ENCODE measurements at regions not wholly inside any gene's neighbourhood (a gene's known extent, or its start where the extent isn't known, plus 50 kb on each side); places are given as distances from the start of the nearest gene placed in this dataset.

DNA sequence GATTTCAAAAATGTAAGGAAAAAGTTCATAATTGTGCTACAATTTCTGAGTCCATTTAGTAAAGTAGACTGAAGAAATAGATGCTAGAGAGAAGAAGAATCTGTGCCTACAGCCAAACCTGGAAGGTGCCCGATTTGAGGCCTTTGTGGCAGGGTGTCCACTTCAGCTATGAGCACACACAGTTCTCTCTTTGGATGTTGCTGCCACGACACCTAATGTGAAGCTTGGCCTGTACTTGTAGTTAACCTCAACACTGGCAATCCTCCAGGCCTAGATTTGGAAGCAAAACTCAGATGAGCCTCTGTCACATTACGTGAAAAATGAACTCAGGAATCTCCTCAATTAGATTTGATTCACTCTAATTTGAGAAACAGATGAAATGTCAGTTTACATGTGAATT, 90.1 kb upstream of the LRP1B start:
- DNase-seq, result no peak

DNA sequence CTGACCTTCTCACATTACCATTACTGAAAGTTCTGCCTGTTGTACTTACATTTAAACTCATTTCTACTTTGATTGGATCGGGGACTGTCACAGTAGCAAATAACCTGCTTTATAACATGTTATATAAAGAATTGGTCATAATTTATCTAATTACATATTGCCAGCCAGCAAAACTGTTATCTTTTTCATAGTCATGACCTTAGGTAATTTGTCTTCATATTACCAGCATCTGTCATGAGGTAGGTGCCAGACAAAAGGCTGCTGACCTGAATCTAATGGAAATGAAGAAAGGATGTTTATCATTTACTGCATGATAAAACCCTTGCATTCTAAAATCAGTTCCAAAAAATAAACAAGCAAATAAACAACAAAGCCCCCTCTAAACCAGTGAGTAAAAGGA, 89.4 kb upstream of the LRP1B start:
- DNase-seq, result no peak

DNA sequence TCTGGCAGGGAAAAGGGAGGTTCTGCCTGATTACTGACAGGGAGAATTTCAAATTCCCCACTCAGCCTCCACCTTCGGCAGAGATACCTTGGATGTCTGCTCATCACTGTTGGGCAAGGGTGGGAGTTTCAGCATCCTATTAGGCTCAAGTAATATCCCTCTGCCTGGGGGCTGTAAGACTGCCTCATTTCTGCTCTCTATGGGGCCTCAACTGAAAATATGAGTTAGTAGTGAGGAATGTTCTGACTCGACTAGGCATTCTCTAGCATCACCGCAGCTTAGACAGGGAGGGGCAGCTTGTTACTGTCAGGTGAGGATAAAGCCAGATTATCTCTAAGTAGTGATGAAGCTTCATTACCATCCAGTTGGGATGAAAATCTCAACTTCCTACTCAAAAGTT, 87.7 kb upstream of the LRP1B start:
- no peak for DNase-seq

DNA sequence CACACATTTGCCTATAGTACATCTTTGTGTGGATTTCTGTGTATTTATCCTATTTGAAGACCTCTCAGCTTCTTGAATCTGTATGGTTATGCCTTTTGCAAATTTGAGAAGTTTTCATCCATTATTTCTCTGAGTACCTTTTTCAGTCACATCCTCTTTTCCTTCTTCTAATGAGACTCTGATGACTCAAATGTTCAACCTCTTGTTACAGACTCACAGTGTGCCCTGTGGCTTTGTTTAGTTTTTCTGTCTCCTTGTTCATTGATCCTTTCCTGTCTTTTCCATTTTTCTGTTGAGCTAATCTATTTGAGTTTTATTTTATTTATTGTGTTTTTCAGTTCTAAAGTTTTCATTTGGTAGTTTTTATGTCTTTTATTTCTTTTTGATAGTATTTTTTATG, 87.0 kb upstream of the LRP1B start:
- no peak for DNase-seq

DNA sequence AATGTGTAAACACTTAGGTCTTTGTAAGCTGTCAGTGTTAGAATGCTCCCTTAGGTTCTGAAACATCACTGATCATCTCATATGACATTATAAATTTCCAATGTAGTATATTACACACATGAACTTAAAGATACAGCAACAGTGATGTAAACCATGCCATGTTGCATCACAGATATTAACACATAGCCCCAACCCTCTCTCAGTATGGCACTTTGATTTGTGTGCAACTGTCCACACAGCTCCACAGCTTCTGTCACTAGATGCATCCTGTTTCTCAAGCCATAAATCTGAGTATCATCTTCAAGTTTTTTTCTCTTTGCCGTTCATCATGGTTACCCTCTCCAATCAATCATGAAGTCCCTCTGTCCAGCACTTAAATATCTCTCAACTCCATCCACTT, 69.2 kb upstream of the LRP1B start:
- DNase-seq, result no peak

DNA sequence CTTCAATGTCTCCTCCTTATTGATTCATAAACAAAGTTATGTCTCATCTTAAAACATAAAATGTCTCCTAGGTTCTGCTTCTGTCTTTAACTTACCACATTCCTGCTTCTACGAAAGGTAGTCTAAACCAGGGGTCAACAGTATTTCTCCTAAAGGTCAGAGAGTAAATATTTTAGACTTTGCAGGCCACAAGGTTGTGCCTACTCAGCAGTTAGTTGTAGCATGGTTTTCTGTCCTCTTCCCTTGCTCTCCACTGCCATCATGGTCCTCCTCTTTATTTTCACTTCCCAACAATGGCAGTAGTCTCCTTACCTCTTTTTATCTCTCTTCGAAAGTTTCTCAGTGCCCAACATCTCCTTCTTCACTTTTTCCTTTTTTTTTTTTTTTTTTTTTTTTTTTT, 68.3 kb upstream of the LRP1B start:
- no peak for DNase-seq

DNA sequence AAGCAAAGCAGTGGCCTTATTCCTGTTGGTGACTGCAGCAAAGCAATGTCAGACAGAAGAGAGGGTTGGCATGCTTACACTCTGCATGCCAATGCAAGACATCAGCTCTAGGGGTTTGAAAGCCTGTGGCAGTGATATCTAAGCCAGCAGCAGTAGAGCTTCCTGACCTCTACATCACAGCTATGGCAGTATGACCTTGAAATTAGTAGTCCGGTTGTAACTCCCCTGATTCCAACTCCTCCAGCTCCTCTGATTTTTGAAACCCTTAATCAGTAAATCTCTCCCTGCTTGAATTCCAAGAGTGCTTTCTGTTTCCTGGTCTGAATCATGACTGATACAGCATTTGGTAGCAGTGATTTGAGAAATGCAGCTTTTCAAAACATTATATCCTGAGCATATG, 60.0 kb upstream of the LRP1B start:
- DNase-seq, result no peak

DNA sequence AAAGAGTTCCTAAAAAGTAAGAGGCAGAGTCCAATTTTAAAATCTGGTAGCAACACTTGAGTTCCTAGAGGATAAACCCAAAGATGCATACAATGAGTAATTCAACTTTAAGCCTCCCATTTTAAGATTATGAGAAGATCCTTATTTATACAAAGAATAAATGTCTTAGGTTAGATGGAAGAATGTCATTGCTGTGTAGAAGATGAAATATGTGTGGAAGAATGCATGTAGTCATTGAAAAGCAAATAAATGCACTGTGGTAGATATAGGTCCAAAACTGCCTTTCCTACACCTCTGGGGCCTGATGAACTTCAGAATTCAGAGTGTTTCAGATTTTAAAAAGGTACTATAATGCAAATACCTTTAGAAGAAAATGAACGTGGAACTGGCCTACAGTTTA, 58.7 kb upstream of the LRP1B start:
- no peak for DNase-seq

DNA sequence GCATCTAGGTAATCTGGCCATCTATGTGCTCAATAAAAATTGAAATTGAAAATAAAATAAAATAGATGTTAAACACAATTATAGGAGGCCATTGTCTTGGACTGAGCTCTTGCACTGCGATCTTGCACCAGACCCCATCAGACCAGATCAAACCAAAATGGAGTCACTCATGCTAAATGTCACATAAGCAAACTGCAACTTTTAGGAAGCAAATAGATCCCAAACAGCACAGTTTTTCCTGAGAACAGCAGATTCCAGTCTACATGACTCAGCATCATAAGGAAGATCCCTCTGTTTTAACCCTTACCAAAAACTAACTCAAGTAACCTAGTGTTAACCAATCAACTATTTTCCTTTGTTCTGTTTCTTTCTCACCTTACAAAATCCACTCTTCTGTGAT, 57.7 kb upstream of the LRP1B start:
- DNase-seq, result no peak

DNA sequence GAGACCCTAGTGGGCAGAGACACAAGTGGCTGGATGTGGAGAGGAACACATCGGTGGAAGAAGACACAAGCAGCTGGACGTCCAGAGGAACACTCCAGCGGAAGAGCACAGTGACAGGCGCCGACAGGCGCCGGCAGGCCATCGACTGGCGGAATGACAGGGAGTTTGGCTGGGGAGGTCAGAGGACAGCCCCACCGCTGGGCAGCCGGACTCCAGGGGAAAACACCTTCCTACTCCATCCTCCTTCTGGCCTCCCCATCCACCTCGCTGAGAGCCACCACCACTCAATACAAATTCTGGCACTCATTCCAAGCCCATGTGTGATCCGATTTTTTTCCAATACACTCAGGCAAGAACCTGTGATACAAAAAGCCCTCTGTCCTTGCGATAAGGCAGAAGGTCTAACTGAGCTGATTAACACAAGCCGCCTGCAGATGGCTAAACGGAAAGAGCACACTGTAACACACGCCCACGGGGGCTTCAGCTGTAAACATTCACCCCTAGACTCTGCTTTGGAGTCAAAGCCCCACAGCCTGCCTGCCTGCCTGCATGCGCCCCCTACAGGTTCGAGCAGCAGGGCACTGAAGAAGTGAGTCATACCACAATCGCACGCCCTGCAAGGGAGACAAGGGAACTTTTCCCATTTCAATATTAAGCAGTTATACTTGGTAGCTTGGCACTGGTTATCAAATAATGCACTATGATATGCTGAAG, 50.2 kb upstream of the LRP1B start:
- DNase-seq, result no peak
